Thyroid gland (tissue), 4 donors: ENCODE measurements at regions not wholly inside any gene's neighbourhood (a gene's known extent, or its start where the extent isn't known, plus 50 kb on each side); places are given as distances from the start of the nearest gene placed in this dataset.

Experiments
- POLR2A ChIP-seq, 2 donors: fragments of 450-650 bp; IDR thresholded peaks; one replicate each; pipeline ENCODE4 v1.6.1; 2017; ENCODE audit warnings: antibody characterized with exemption in 2 of 2, mild to moderate bottlenecking in 2 of 2, moderate library complexity in 1 of 2
- TF ChIP-seq, protein P1 (sequence below), 6 experiments: fragments of 200-600 bp in 3 of 6; fragments of 450-650 bp in 3 of 6; sonication (generic) in 3 of 6; IDR thresholded peaks; one replicate each; pipeline ENCODE4 v1.5.1; 2016 to 2019; ENCODE audit warnings: antibody characterized with exemption in 6 of 6, mild to moderate bottlenecking in 2 of 6, inconsistent platforms in 1 of 6, moderate library complexity in 1 of 6

- TF ChIP-seq, protein P1, sequence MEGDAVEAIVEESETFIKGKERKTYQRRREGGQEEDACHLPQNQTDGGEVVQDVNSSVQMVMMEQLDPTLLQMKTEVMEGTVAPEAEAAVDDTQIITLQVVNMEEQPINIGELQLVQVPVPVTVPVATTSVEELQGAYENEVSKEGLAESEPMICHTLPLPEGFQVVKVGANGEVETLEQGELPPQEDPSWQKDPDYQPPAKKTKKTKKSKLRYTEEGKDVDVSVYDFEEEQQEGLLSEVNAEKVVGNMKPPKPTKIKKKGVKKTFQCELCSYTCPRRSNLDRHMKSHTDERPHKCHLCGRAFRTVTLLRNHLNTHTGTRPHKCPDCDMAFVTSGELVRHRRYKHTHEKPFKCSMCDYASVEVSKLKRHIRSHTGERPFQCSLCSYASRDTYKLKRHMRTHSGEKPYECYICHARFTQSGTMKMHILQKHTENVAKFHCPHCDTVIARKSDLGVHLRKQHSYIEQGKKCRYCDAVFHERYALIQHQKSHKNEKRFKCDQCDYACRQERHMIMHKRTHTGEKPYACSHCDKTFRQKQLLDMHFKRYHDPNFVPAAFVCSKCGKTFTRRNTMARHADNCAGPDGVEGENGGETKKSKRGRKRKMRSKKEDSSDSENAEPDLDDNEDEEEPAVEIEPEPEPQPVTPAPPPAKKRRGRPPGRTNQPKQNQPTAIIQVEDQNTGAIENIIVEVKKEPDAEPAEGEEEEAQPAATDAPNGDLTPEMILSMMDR (IDR thresholded peaks at IDR 0.05): no peak
- TF ChIP-seq POLR2A (IDR thresholded peaks at IDR 0.05): no peak
Observed at GRCh38 chr10:106487726-106488125, 676.8 kb downstream of the SORCS1 start.
